Activated CD8-positive, alpha-beta T cell treated with anti-CD3 and anti-CD28 coated beads for 36 hours (primary cell): ENCODE measurements at regions not wholly inside any gene's neighbourhood (a gene's known extent, or its start where the extent isn't known, plus 50 kb on each side); places are given as distances from the start of the nearest gene placed in this dataset.
"Not testable (repeated sequence)": the region's sequence is repeated elsewhere in the genome, so short reads cannot be mapped to it uniquely, and the experiment has no call there.

Experiments used
- ATAC-seq: fragments of 200-7000 bp; cut with Tn5 transposase; one replicate; pipeline ENCODE4 v1.10.0; 2021; ENCODE audit warnings: mild to moderate bottlenecking, moderate library complexity
- CTCF ChIA-PET: fragments of 350-600 bp; sonication (Branson Sonifier 250); formaldehyde crosslinking; loops from one replicate; lab custom pipeline; 2021; ENCODE audit warnings: antibody characterized with exemption; lab: Charles Lee
- POLR2A ChIA-PET: fragments of 350-600 bp; sonication (Branson Sonifier 250); formaldehyde crosslinking; loops from one replicate; lab custom pipeline; 2021; ENCODE audit warnings: antibody characterized with exemption; lab: Charles Lee
- DNase-seq: peaks from one replicate; pipeline ENCODE4 v3.0.0-alpha.2; 2020
- H3K27ac Mint-ChIP-seq: one replicate; pipeline ENCODE4 v1.8.0; 2021; ENCODE audit warnings: mild to moderate bottlenecking, mixed read lengths
- H3K27me3 Mint-ChIP-seq: one replicate; pipeline ENCODE4 v1.8.0; 2021; ENCODE audit warnings: mixed read lengths
- H3K36me3 Mint-ChIP-seq: one replicate; pipeline ENCODE4 v1.8.0; 2021; ENCODE audit warnings: low read depth, mixed read lengths
- H3K4me1 Mint-ChIP-seq: one replicate; pipeline ENCODE4 v1.8.0; 2021; ENCODE audit warnings: low read depth, mixed read lengths
- H3K4me3 Mint-ChIP-seq: one replicate; pipeline ENCODE4 v1.8.0; 2021; ENCODE audit warnings: mild to moderate bottlenecking, moderate library complexity, mixed read lengths
- H3K9me3 Mint-ChIP-seq: one replicate; pipeline ENCODE4 v1.8.0; 2021; ENCODE audit warnings: mixed read lengths
- CTCF ChIP-seq: fragments of 200-600 bp; IDR thresholded peaks from one replicate; pipeline ENCODE4 v1.8.0; 2022; ENCODE audit warnings: antibody characterized with exemption, mild to moderate bottlenecking
- intact Hi-C: fragments of 100-400 bp; cut with micrococcal nuclease; formaldehyde crosslinking; loops from one replicate; pipeline ENCODE4 v1.10.0; 2022

- Mint-ChIP-seq H3K4me3 (no peak overlapping the region), H3K27me3 (peaks cover 6% of the 10 kb centered on the region), H3K4me1 (no peaks in the 10 kb centered on the region), H3K27ac (no peak overlapping the region), H3K9me3 (no peaks in the 10 kb centered on the region), H3K36me3 (no peaks in the 10 kb centered on the region)
- no peak for ATAC-seq
- DNase-seq = no peak
- intact Hi-C loops = no loop called here
- ChIA-PET POLR2A (no interaction called here), CTCF (no interaction called here)
- no peak for TF ChIP-seq CTCF
Measured at GRCh38 chr4:183014361-183015084, 84.5 kb upstream of the WWC2 start.

- H3K4me3 Mint-ChIP-seq = no peak overlapping the region
- no peaks in the 10 kb centered on the region for H3K36me3 Mint-ChIP-seq
- H3K27ac Mint-ChIP-seq = no peak overlapping the region
- ChIA-PET POLR2A (no interaction called here), CTCF (no interaction called here)
- H3K9me3 Mint-ChIP-seq = no peaks in the 10 kb centered on the region
- H3K4me1 Mint-ChIP-seq = no peaks in the 10 kb centered on the region
- intact Hi-C loops = no loop called here
- ATAC-seq = no peak
- TF ChIP-seq CTCF = no peak
- no peak for DNase-seq
- peaks cover 6% of the 10 kb centered on the region for H3K27me3 Mint-ChIP-seq
Measured at GRCh38 chr4:183013730-183014002, 85.4 kb upstream of the WWC2 start.

GRCh38 chr4:183012879-183013729, 86.0 kb upstream of the WWC2 start:
- Mint-ChIP-seq H3K36me3 (no peaks in the 10 kb centered on the region), H3K4me1 (no peaks in the 10 kb centered on the region), H3K27me3 (peaks cover 8% of the 10 kb centered on the region), H3K9me3 (no peaks in the 10 kb centered on the region), H3K4me3 (no peak overlapping the region), H3K27ac (no peak overlapping the region)
- DNase-seq (no peak), ATAC-seq (no peak)
- intact Hi-C loops = no loop called here
- ChIA-PET CTCF (no interaction called here), POLR2A (no interaction called here)
- TF ChIP-seq CTCF = no peak

GRCh38 chr4:183011213-183011907, 87.7 kb upstream of the WWC2 start:
- H3K36me3 Mint-ChIP-seq = no peaks in the 10 kb centered on the region
- no peak overlapping the region for H3K27ac Mint-ChIP-seq
- peaks cover 8% of the 10 kb centered on the region for H3K27me3 Mint-ChIP-seq
- ATAC-seq (no peak), DNase-seq (no peak)
- CTCF ChIA-PET = no interaction called here
- POLR2A ChIA-PET = no interaction called here
- no peaks in the 10 kb centered on the region for H3K4me1 Mint-ChIP-seq
- no peaks in the 10 kb centered on the region for H3K9me3 Mint-ChIP-seq
- no peak overlapping the region for H3K4me3 Mint-ChIP-seq
- intact Hi-C loops = no loop called here
- TF ChIP-seq CTCF = no peak

- DNase-seq = no peak
- Mint-ChIP-seq H3K27me3 (peaks cover 16% of the 10 kb centered on the region), H3K27ac (no peak overlapping the region), H3K36me3 (no peaks in the 10 kb centered on the region), H3K4me3 (no peak overlapping the region), H3K4me1 (no peaks in the 10 kb centered on the region), H3K9me3 (peaks cover 4% of the 10 kb centered on the region)
- TF ChIP-seq CTCF = no peak
- CTCF ChIA-PET = no interaction called here
- no peak for ATAC-seq
- POLR2A ChIA-PET = no interaction called here
- intact Hi-C loops = no loop called here
Measured at GRCh38 chr4:183008492-183008891, 90.6 kb upstream of the WWC2 start.

- POLR2A ChIA-PET, H3K9me3 Mint-ChIP-seq, H3K4me1 Mint-ChIP-seq, ATAC-seq, H3K36me3 Mint-ChIP-seq, CTCF ChIA-PET, DNase-seq, intact Hi-C loops, H3K4me3 Mint-ChIP-seq, H3K27ac Mint-ChIP-seq: not testable (repeated sequence)
- H3K27me3 Mint-ChIP-seq = peaks cover 16% of the 10 kb centered on the region
Measured at GRCh38 chr4:183004370-183004769, 87.2 kb upstream of the DCTD start.
